ENCODE measurements at regions not wholly inside any gene's neighbourhood (a gene's known extent, or its start where the extent isn't known, plus 50 kb on each side); places are given as distances from the start of the nearest gene placed in this dataset.

GRCh38 chr10:83075815-83076355 is 1063.4 kb upstream of the GHITM start:
- DNase-seq = no peak
- H3K27ac ChIP-seq (ENCODE audit: low read depth in 2 of 2, low read length in 2 of 2) = no peak overlapping the region
- intact Hi-C loops (cut with DNase I) = no loop called here
- H3K4me3 ChIP-seq (ENCODE audit: low read length in 3 of 3) = no peak overlapping the region
- no peak for TF ChIP-seq CTCF (IDR thresholded peaks at IDR 0.05; ENCODE audit: borderline replicate concordance, extremely low read depth, insufficient read depth)
- H3K9me3 ChIP-seq (ENCODE audit: control insufficient read depth in 2 of 3, insufficient read depth in 1 of 3, low read length in 3 of 3) = no peaks in the 10 kb centered on the region
- H3K27me3 ChIP-seq (ENCODE audit: control insufficient read depth, insufficient read depth, low read length) = no peaks in the 10 kb centered on the region
- no peak for FAIRE-seq
- H3K36me3 ChIP-seq (ENCODE audit: control insufficient read depth in 2 of 3, insufficient read depth in 3 of 3, low read length in 3 of 3) = no peaks in the 10 kb centered on the region
- H3K4me1 ChIP-seq (ENCODE audit: control insufficient read depth in 2 of 3, insufficient read depth in 2 of 3, low read depth in 1 of 3, low read length in 3 of 3) = no peaks in the 10 kb centered on the region
- no peak overlapping the region for H3K9ac ChIP-seq (ENCODE audit: low read length in 3 of 3)

- intact Hi-C loops (cut with DNase I) = no loop called here
- H3K9me3 ChIP-seq (ENCODE audit: control insufficient read depth in 2 of 3, insufficient read depth in 1 of 3, low read length in 3 of 3) = no peaks in the 10 kb centered on the region
- FAIRE-seq (no peak), DNase-seq (no peak)
- no peak for TF ChIP-seq CTCF (IDR thresholded peaks at IDR 0.05; ENCODE audit: borderline replicate concordance, extremely low read depth, insufficient read depth)
- H3K27me3 ChIP-seq (ENCODE audit: control insufficient read depth, insufficient read depth, low read length) = no peaks in the 10 kb centered on the region
- H3K27ac ChIP-seq (ENCODE audit: low read depth in 2 of 2, low read length in 2 of 2) = no peak overlapping the region
- no peak overlapping the region for H3K4me3 ChIP-seq (ENCODE audit: low read length in 3 of 3)
- no peaks in the 10 kb centered on the region for H3K36me3 ChIP-seq (ENCODE audit: control insufficient read depth in 2 of 3, insufficient read depth in 3 of 3, low read length in 3 of 3)
- no peaks in the 10 kb centered on the region for H3K4me1 ChIP-seq (ENCODE audit: control insufficient read depth in 2 of 3, insufficient read depth in 2 of 3, low read depth in 1 of 3, low read length in 3 of 3)
- no peak overlapping the region for H3K9ac ChIP-seq (ENCODE audit: low read length in 3 of 3)
Observed at GRCh38 chr10:83076443-83076842, 1062.9 kb upstream of the GHITM start.

- no peaks in the 10 kb centered on the region for H3K27me3 ChIP-seq (ENCODE audit: control insufficient read depth, insufficient read depth, low read length)
- H3K36me3 ChIP-seq (ENCODE audit: control insufficient read depth in 2 of 3, insufficient read depth in 3 of 3, low read length in 3 of 3) = no peaks in the 10 kb centered on the region
- no peak overlapping the region for H3K4me3 ChIP-seq (ENCODE audit: low read length in 3 of 3)
- intact Hi-C loops (cut with DNase I) = no loop called here
- no peaks in the 10 kb centered on the region for H3K4me1 ChIP-seq (ENCODE audit: control insufficient read depth in 2 of 3, insufficient read depth in 2 of 3, low read depth in 1 of 3, low read length in 3 of 3)
- no peak for TF ChIP-seq CTCF (IDR thresholded peaks at IDR 0.05; ENCODE audit: borderline replicate concordance, extremely low read depth, insufficient read depth)
- DNase-seq = no peak
- H3K9ac ChIP-seq (ENCODE audit: low read length in 3 of 3) = no peak overlapping the region
- no peaks in the 10 kb centered on the region for H3K9me3 ChIP-seq (ENCODE audit: control insufficient read depth in 2 of 3, insufficient read depth in 1 of 3, low read length in 3 of 3)
- no peak overlapping the region for H3K27ac ChIP-seq (ENCODE audit: low read depth in 2 of 2, low read length in 2 of 2)
- no peak for FAIRE-seq
Observed at GRCh38 chr10:83078160-83078559, 1061.1 kb upstream of the GHITM start.

- Histone ChIP-seq H3K36me3 (ENCODE audit: control insufficient read depth in 2 of 3, insufficient read depth in 3 of 3, low read length in 3 of 3) (no peaks in the 10 kb centered on the region), H3K4me3 (ENCODE audit: low read length in 3 of 3) (no peak overlapping the region), H3K9ac (ENCODE audit: low read length in 3 of 3) (no peak overlapping the region), H3K9me3 (ENCODE audit: control insufficient read depth in 2 of 3, insufficient read depth in 1 of 3, low read length in 3 of 3) (no peaks in the 10 kb centered on the region), H3K27ac (ENCODE audit: low read depth in 2 of 2, low read length in 2 of 2) (no peak overlapping the region), H3K27me3 (ENCODE audit: control insufficient read depth, insufficient read depth, low read length) (no peaks in the 10 kb centered on the region), H3K4me1 (ENCODE audit: control insufficient read depth in 2 of 3, insufficient read depth in 2 of 3, low read depth in 1 of 3, low read length in 3 of 3) (no peaks in the 10 kb centered on the region)
- FAIRE-seq (no peak), DNase-seq (no peak)
- no peak for TF ChIP-seq CTCF (IDR thresholded peaks at IDR 0.05; ENCODE audit: borderline replicate concordance, extremely low read depth, insufficient read depth)
- intact Hi-C loops (cut with DNase I) = no loop called here
Observed at GRCh38 chr10:83078645-83079044, 1060.7 kb upstream of the GHITM start.
